ENCODE measurements at regions not wholly inside any gene's neighbourhood (a gene's known extent, or its start where the extent isn't known, plus 50 kb on each side); places are given as distances from the start of the nearest gene placed in this dataset.

DNA sequence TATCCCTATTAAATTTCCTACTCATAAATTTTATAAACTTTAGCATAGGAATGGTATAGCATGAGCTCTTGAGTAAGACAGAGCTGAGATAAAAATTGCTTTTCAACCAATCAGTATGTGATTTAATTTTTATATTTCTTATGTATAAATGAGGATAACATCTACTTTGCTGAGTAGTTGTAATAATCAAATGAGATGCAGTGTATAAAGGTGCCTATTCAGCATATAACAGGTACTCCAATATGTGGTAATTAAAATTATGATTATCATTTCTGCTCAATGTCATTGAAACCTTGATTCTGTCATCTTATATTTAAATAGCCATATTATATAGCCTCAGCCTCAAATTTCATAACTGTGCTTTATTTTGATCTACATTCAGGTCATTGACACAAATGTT lies 700.4 kb upstream of the SLC8A1 start:
- no peaks in the 10 kb centered on the region for H3K9me3 ChIP-seq (ENCODE audit: insufficient read depth, low read length)
- H3K79me2 ChIP-seq (ENCODE audit: low read length): no peaks in the 10 kb centered on the region
- H3K4me2 ChIP-seq (ENCODE audit: low read length): no peak overlapping the region
- no peak overlapping the region for H2AFZ ChIP-seq (ENCODE audit: low read depth, low read length)
- H4K20me1 ChIP-seq (ENCODE audit: insufficient read depth, low read length): no peaks in the 10 kb centered on the region
- no peak overlapping the region for H3K27ac ChIP-seq (ENCODE audit: low read length)
- no peaks in the 10 kb centered on the region for H3K36me3 ChIP-seq (replicated peaks; ENCODE audit: low read depth, low read length)
- no peaks in the 10 kb centered on the region for H3K27me3 ChIP-seq (ENCODE audit: low read depth, low read length)
- no peak overlapping the region for H3K4me3 ChIP-seq (ENCODE audit: low read length)
- TF ChIP-seq, protein P1, sequence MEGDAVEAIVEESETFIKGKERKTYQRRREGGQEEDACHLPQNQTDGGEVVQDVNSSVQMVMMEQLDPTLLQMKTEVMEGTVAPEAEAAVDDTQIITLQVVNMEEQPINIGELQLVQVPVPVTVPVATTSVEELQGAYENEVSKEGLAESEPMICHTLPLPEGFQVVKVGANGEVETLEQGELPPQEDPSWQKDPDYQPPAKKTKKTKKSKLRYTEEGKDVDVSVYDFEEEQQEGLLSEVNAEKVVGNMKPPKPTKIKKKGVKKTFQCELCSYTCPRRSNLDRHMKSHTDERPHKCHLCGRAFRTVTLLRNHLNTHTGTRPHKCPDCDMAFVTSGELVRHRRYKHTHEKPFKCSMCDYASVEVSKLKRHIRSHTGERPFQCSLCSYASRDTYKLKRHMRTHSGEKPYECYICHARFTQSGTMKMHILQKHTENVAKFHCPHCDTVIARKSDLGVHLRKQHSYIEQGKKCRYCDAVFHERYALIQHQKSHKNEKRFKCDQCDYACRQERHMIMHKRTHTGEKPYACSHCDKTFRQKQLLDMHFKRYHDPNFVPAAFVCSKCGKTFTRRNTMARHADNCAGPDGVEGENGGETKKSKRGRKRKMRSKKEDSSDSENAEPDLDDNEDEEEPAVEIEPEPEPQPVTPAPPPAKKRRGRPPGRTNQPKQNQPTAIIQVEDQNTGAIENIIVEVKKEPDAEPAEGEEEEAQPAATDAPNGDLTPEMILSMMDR (IDR thresholded peaks at IDR 0.05; ENCODE audit: low read depth, low read length): no peak
- TF ChIP-seq EZH2phosphoT487 (IDR thresholded peaks at IDR 0.05; ENCODE audit: low read depth): no peak
- H3K4me1 ChIP-seq (ENCODE audit: low read length): no peaks in the 10 kb centered on the region
- no peak overlapping the region for H3K9ac ChIP-seq (ENCODE audit: low read length)

DNA sequence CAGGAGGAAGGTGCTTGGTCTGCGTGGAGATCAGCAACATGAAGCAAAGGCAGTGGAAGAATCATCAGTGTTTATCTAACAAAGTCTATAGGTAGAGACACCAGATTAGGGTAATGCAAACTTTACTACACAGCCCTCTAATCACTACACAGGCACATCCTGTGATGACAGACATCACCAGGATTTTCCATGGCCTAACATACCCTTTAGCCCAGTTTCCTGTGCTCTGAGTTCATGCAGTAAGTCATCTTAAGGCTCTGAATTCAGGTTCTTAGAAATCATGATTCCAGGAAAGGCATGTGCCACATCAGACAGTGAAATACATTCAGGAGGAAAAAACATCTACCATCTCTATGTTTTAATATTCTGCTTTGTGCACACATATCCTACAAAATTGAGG lies 708.5 kb upstream of the SLC8A1 start:
- H4K20me1 ChIP-seq (ENCODE audit: insufficient read depth, low read length): no peaks in the 10 kb centered on the region
- no peaks in the 10 kb centered on the region for H3K9me3 ChIP-seq (ENCODE audit: insufficient read depth, low read length)
- no peaks in the 10 kb centered on the region for H3K27me3 ChIP-seq (ENCODE audit: low read depth, low read length)

DNA sequence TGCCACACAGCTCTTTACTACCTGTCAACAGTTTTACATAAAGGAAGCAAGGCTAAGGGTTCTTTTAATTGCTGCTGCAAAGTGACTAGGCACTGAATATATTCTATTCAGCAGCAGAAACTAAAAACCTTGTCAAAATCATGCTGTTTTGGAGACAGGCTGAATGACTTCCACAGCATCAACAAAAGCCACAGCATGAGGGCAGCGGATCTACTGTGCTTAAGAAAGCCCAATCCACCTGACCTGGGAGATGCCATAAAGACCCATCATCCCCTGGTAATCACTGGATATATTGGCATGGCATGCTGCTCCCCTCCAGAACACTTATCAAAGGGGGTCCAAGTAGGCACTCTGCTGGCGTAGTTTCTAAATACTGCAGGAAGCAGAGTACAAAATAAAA lies 715.1 kb upstream of the SLC8A1 start:
- Histone ChIP-seq H3K79me2 (ENCODE audit: low read length) (no peaks in the 10 kb centered on the region), H3K4me2 (ENCODE audit: low read length) (no peak overlapping the region), H4K20me1 (ENCODE audit: insufficient read depth, low read length) (no peaks in the 10 kb centered on the region), H3K9me3 (ENCODE audit: insufficient read depth, low read length) (no peaks in the 10 kb centered on the region), H2AFZ (ENCODE audit: low read depth, low read length) (no peak overlapping the region), H3K4me3 (ENCODE audit: low read length) (no peak overlapping the region), H3K27ac (ENCODE audit: low read length) (no peak overlapping the region), H3K9ac (ENCODE audit: low read length) (no peak overlapping the region), H3K36me3 (replicated peaks; ENCODE audit: low read depth, low read length) (no peaks in the 10 kb centered on the region), H3K4me1 (ENCODE audit: low read length) (no peaks in the 10 kb centered on the region), H3K27me3 (ENCODE audit: low read depth, low read length) (no peaks in the 10 kb centered on the region)
- no peak for TF ChIP-seq EZH2phosphoT487 (IDR thresholded peaks at IDR 0.05; ENCODE audit: low read depth)
- TF ChIP-seq, protein P1 (IDR thresholded peaks at IDR 0.05; ENCODE audit: low read depth, low read length): no peak

More for the DNA sequence above, 708.5 kb upstream of the SLC8A1 start:
- Histone ChIP-seq H3K4me1 (ENCODE audit: low read length) (no peaks in the 10 kb centered on the region), H3K27ac (ENCODE audit: low read length) (no peak overlapping the region), H3K4me2 (ENCODE audit: low read length) (no peak overlapping the region), H3K36me3 (replicated peaks; ENCODE audit: low read depth, low read length) (no peaks in the 10 kb centered on the region), H3K9ac (ENCODE audit: low read length) (no peak overlapping the region), H2AFZ (ENCODE audit: low read depth, low read length) (no peak overlapping the region), H3K79me2 (ENCODE audit: low read length) (no peaks in the 10 kb centered on the region), H3K4me3 (ENCODE audit: low read length) (no peak overlapping the region)
- TF ChIP-seq, protein P1 (IDR thresholded peaks at IDR 0.05; ENCODE audit: low read depth, low read length): no peak
- no peak for TF ChIP-seq EZH2phosphoT487 (IDR thresholded peaks at IDR 0.05; ENCODE audit: low read depth)

DNA sequence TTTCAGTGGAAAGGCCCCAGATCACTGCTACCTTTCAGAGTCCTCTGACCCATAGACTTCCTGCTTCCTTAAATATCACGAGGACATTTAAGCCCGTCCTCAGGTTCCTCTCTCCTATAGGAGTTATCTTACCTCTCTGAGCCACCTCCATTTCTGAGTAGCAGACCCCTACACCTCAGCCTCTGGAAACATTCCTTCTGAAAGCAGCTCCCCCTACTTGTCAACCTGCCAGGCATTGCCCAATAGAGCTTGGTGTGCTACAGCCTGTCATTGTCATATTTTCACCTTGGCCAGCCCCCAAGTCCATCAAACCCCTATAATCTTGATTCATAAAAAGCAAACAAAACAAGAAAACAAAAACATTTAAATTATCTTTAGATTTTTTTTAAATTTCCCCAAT lies 717.9 kb upstream of the SLC8A1 start:
- H3K79me2 ChIP-seq (ENCODE audit: low read length): no peaks in the 10 kb centered on the region
- no peaks in the 10 kb centered on the region for H3K27me3 ChIP-seq (ENCODE audit: low read depth, low read length)
- H3K9me3 ChIP-seq (ENCODE audit: insufficient read depth, low read length): no peaks in the 10 kb centered on the region
- no peaks in the 10 kb centered on the region for H4K20me1 ChIP-seq (ENCODE audit: insufficient read depth, low read length)
- peak overlapping the region; percentile 11; the same call in 1 of the 2 replicates for H2AFZ ChIP-seq (ENCODE audit: low read depth, low read length)
- no peak overlapping the region for H3K27ac ChIP-seq (ENCODE audit: low read length)
- H3K4me2 ChIP-seq (ENCODE audit: low read length): no peak overlapping the region
- H3K36me3 ChIP-seq (replicated peaks; ENCODE audit: low read depth, low read length): no peaks in the 10 kb centered on the region
- TF ChIP-seq, protein P1 (IDR thresholded peaks at IDR 0.05; ENCODE audit: low read depth, low read length): no peak
- TF ChIP-seq EZH2phosphoT487 (IDR thresholded peaks at IDR 0.05; ENCODE audit: low read depth): no peak
- H3K9ac ChIP-seq (ENCODE audit: low read length): no peak overlapping the region
- no peaks in the 10 kb centered on the region for H3K4me1 ChIP-seq (ENCODE audit: low read length)
- no peak overlapping the region for H3K4me3 ChIP-seq (ENCODE audit: low read length)
